HepG2 (cell line): ENCODE measurements at regions not wholly inside any gene's neighbourhood (a gene's known extent, or its start where the extent isn't known, plus 50 kb on each side); places are given as distances from the start of the nearest gene placed in this dataset.

Experiments
- ATAD3A ChIP-seq: sonication (generic); formaldehyde crosslinking; IDR thresholded peaks from 2 replicates; pipeline ENCODE4 v1.4.0; 2020; ENCODE audit warnings: missing genetic modification reagents
- HMG20A ChIP-seq: IDR thresholded peaks from 2 replicates; pipeline ENCODE4 v1.6.1; 2016; ENCODE audit warnings: borderline replicate concordance
- HNRNPL ChIP-seq: fragments of 200-400 bp; formaldehyde crosslinking; IDR thresholded peaks from 2 replicates; pipeline ENCODE4 v1.6.1; 2017; ENCODE audit warnings: mild to moderate bottlenecking, low read depth, low read length
- KDM5A ChIP-seq: fragments of 200-600 bp; sonication (generic); IDR thresholded peaks from 2 replicates; pipeline ENCODE4 v1.7.0; 2018; ENCODE audit warnings: antibody characterized with exemption, mild to moderate bottlenecking, low read length, borderline replicate concordance
- KLF13 ChIP-seq: sonication (generic); formaldehyde crosslinking; IDR thresholded peaks from 2 replicates; pipeline ENCODE4 v1.4.0; 2020; ENCODE audit warnings: mild to moderate bottlenecking, missing genetic modification reagents
- RELA ChIP-seq: sonication (generic); formaldehyde crosslinking; IDR thresholded peaks from 2 replicates; pipeline ENCODE4 v1.4.0; 2020; ENCODE audit warnings: missing genetic modification reagents
- XRCC5 ChIP-seq: fragments of 200-400 bp; formaldehyde crosslinking; optimal IDR thresholded peaks from 2 replicates; pipeline ENCODE3; 2017; ENCODE audit warnings: mild to moderate bottlenecking, low read length
- ZFP91 ChIP-seq: sonication (generic); formaldehyde crosslinking; IDR thresholded peaks from 2 replicates; pipeline ENCODE4 v1.9.0; 2022; ENCODE audit warnings: missing genetic modification reagents, mild to moderate bottlenecking, borderline replicate concordance
- ZNF136 ChIP-seq: sonication (generic); formaldehyde crosslinking; IDR thresholded peaks from 2 replicates; pipeline ENCODE4 v1.8.1; 2022; ENCODE audit warnings: low read depth, mild to moderate bottlenecking, moderate library complexity, missing genetic modification reagents
- ZNF256 ChIP-seq: sonication (generic); formaldehyde crosslinking; conservative IDR thresholded peaks from 2 replicates; pipeline ENCODE4 v1.4.0; 2020; ENCODE audit warnings: missing genetic modification reagents
- ZNF296 ChIP-seq: sonication (generic); formaldehyde crosslinking; conservative IDR thresholded peaks from 2 replicates; pipeline ENCODE4 v1.5.0; 2020; ENCODE audit warnings: mild to moderate bottlenecking, missing genetic modification reagents
- ZNF451 ChIP-seq: sonication (generic); formaldehyde crosslinking; IDR thresholded peaks from 2 replicates; pipeline ENCODE4 v1.5.0; 2020; ENCODE audit warnings: mild to moderate bottlenecking, missing genetic modification reagents
- TF ChIP-seq, protein P1 (sequence below): sonication (generic); formaldehyde crosslinking; IDR thresholded peaks from 2 replicates; pipeline ENCODE4 v1.4.0; 2020; ENCODE audit warnings: mild to moderate bottlenecking, missing genetic modification reagents
- TF ChIP-seq, protein P2 (sequence below): sonication (generic); formaldehyde crosslinking; IDR thresholded peaks from 2 replicates; pipeline ENCODE4 v1.5.0; 2020; ENCODE audit warnings: missing genetic modification reagents

DNA sequence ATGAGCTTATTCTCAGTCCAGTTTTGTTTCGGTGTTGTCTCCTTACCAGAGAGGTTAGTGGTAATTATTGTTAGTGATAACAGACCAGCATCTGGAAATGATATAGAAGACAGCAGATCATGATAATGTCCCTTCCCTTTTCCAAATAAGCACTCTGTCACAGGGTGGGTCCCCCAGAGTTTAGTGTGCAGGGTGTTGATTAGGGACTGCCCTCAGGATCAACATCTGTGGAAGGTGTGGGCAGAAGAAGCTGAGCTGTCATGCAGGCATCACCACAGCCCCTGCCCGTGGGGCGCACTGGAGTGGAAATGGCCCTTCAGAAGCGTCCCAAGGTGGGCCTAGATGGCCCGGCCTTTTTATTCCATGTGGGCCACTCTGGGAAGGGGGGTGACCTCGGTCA lies 67.6 kb upstream of the DTNBP1 start (continued):
- TF ChIP-seq, protein P1, sequence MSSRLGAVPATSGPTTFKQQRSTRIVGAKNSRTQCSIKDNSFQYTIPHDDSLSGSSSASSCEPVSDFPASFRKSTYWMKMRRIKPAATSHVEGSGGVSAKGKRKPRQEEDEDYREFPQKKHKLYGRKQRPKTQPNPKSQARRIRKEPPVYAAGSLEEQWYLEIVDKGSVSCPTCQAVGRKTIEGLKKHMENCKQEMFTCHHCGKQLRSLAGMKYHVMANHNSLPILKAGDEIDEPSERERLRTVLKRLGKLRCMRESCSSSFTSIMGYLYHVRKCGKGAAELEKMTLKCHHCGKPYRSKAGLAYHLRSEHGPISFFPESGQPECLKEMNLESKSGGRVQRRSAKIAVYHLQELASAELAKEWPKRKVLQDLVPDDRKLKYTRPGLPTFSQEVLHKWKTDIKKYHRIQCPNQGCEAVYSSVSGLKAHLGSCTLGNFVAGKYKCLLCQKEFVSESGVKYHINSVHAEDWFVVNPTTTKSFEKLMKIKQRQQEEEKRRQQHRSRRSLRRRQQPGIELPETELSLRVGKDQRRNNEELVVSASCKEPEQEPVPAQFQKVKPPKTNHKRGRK (CRISPR knock-in tag), result no peak
- TF ChIP-seq, protein P2, sequence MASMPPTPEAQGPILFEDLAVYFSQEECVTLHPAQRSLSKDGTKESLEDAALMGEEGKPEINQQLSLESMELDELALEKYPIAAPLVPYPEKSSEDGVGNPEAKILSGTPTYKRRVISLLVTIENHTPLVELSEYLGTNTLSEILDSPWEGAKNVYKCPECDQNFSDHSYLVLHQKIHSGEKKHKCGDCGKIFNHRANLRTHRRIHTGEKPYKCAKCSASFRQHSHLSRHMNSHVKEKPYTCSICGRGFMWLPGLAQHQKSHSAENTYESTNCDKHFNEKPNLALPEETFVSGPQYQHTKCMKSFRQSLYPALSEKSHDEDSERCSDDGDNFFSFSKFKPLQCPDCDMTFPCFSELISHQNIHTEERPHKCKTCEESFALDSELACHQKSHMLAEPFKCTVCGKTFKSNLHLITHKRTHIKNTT (CRISPR knock-in tag), result no peak
- no peak for TF ChIP-seq XRCC5
- no peak for TF ChIP-seq RELA (CRISPR knock-in tag)
- no peak for TF ChIP-seq KLF13 (CRISPR knock-in tag)
- no peak for TF ChIP-seq ATAD3A
- TF ChIP-seq ZNF451 (CRISPR knock-in tag), result no peak
- no peak for TF ChIP-seq ZFP91 (CRISPR knock-in tag)
- TF ChIP-seq ZNF296, result no peak
- TF ChIP-seq KDM5A, result no peak
- no peak for TF ChIP-seq HMG20A (CRISPR knock-in tag)
- no peak for TF ChIP-seq HNRNPL
- no peak for TF ChIP-seq ZNF136 (CRISPR knock-in tag)
- no peak for TF ChIP-seq ZNF256 (CRISPR knock-in tag)
